Tibial nerve (tissue), 3 donors: ENCODE measurements at regions not wholly inside any gene's neighbourhood (a gene's known extent, or its start where the extent isn't known, plus 50 kb on each side); places are given as distances from the start of the nearest gene placed in this dataset.

ENCODE experiments used
- POLR2A ChIP-seq, 2 donors: fragments of 450-650 bp; IDR thresholded peaks; one replicate each; pipeline ENCODE4 v1.6.1; 2017; ENCODE audit warnings: antibody characterized with exemption in 2 of 2, mild to moderate bottlenecking in 2 of 2, moderate library complexity in 2 of 2
- TF ChIP-seq, protein P1 (sequence below), 5 experiments: fragments of 200-600 bp in 3 of 5; fragments of 450-650 bp in 2 of 5; sonication (generic) in 3 of 5; IDR thresholded peaks; one replicate each; pipeline ENCODE4 v1.5.1; 2016 to 2019; ENCODE audit warnings: antibody characterized with exemption in 5 of 5, mild to moderate bottlenecking in 3 of 5, moderate library complexity in 2 of 5

DNA sequence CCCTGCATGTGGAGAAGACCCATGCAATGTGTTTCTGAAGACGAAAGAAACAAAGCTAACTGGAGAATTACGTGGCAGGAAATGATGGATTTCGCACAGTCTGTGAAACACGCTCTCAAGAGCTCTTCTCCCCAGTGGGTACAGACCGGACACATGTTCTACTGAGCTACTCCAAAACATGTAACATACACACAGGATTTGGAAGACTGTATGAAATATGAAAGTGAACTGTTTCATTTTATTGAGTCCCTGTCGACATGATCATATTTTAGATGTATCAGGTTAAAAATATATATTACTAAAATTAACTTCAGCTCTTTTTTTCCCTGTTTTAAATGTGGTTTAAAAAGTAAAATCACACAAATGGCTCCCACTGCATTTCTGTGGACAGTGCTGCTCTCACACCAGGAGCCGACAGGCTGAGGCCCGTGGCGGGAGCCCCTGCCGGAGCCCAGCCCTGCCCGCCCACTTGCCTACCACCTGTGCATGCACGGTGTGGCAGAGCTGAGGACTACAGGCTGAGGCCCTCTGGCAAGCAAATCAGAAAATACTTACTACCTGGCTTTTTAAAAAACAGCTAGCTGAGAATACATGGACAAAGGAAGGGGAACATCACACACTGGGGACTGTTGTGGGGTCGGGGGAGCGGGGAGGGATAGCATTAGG, 58.9 kb upstream of the NXT1 start:
- no peak for TF ChIP-seq POLR2A (IDR thresholded peaks at IDR 0.05)
- TF ChIP-seq, protein P1, sequence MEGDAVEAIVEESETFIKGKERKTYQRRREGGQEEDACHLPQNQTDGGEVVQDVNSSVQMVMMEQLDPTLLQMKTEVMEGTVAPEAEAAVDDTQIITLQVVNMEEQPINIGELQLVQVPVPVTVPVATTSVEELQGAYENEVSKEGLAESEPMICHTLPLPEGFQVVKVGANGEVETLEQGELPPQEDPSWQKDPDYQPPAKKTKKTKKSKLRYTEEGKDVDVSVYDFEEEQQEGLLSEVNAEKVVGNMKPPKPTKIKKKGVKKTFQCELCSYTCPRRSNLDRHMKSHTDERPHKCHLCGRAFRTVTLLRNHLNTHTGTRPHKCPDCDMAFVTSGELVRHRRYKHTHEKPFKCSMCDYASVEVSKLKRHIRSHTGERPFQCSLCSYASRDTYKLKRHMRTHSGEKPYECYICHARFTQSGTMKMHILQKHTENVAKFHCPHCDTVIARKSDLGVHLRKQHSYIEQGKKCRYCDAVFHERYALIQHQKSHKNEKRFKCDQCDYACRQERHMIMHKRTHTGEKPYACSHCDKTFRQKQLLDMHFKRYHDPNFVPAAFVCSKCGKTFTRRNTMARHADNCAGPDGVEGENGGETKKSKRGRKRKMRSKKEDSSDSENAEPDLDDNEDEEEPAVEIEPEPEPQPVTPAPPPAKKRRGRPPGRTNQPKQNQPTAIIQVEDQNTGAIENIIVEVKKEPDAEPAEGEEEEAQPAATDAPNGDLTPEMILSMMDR (IDR thresholded peaks at IDR 0.05) = no peak
